ENCODE measurements at regions not wholly inside any gene's neighbourhood (a gene's known extent, or its start where the extent isn't known, plus 50 kb on each side); places are given as distances from the start of the nearest gene placed in this dataset.

- H3K9ac ChIP-seq (ENCODE audit: low read depth, low read length, poor library complexity, severe bottlenecking): no peak overlapping the region
- H3K4me2 ChIP-seq (ENCODE audit: low read depth, low read length, poor library complexity, severe bottlenecking): no peak overlapping the region
- no peak overlapping the region for H3K4me3 ChIP-seq (ENCODE audit: low read length, poor library complexity, severe bottlenecking)
- TF ChIP-seq, protein P1, sequence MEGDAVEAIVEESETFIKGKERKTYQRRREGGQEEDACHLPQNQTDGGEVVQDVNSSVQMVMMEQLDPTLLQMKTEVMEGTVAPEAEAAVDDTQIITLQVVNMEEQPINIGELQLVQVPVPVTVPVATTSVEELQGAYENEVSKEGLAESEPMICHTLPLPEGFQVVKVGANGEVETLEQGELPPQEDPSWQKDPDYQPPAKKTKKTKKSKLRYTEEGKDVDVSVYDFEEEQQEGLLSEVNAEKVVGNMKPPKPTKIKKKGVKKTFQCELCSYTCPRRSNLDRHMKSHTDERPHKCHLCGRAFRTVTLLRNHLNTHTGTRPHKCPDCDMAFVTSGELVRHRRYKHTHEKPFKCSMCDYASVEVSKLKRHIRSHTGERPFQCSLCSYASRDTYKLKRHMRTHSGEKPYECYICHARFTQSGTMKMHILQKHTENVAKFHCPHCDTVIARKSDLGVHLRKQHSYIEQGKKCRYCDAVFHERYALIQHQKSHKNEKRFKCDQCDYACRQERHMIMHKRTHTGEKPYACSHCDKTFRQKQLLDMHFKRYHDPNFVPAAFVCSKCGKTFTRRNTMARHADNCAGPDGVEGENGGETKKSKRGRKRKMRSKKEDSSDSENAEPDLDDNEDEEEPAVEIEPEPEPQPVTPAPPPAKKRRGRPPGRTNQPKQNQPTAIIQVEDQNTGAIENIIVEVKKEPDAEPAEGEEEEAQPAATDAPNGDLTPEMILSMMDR (conservative IDR thresholded peaks at IDR 0.05; ENCODE audit: low read length): no peak
- no peak for TF ChIP-seq EZH2phosphoT487 (IDR thresholded peaks at IDR 0.05; ENCODE audit: borderline replicate concordance)
- H4K20me1 ChIP-seq (ENCODE audit: insufficient read depth, low read length, poor library complexity, severe bottlenecking): no peaks in the 10 kb centered on the region
- no peaks in the 10 kb centered on the region for H3K27me3 ChIP-seq (ENCODE audit: insufficient read depth, low read length, poor library complexity, severe bottlenecking)
- no peaks in the 10 kb centered on the region for H3K36me3 ChIP-seq (ENCODE audit: insufficient read depth, low read length)
- H3K9me2 ChIP-seq (replicated peaks; ENCODE audit: low read depth, low read length): 0 out of 2 replicates have a peak, but pooled peaks cover 4% of the 10 kb centered on the region
- H3F3A ChIP-seq (ENCODE audit: low read depth): no peaks in the 10 kb centered on the region
- H3K4me1 ChIP-seq (ENCODE audit: insufficient read depth, low read length, poor library complexity, severe bottlenecking): no peaks in the 10 kb centered on the region
- no peak overlapping the region for H2AFZ ChIP-seq (ENCODE audit: low read length)
- H3K79me2 ChIP-seq (ENCODE audit: insufficient read depth, low read length): no peaks in the 10 kb centered on the region
- no peaks in the 10 kb centered on the region for H3K9me3 ChIP-seq (ENCODE audit: insufficient read depth, low read depth, low read length)
Observed at GRCh38 chr2:138897274-138897673, 117.1 kb upstream of the NXPH2 start.

- H2AFZ ChIP-seq (ENCODE audit: low read length): no peak overlapping the region
Observed at GRCh38 chr2:138893746-138894145, 113.6 kb upstream of the NXPH2 start.

DNA sequence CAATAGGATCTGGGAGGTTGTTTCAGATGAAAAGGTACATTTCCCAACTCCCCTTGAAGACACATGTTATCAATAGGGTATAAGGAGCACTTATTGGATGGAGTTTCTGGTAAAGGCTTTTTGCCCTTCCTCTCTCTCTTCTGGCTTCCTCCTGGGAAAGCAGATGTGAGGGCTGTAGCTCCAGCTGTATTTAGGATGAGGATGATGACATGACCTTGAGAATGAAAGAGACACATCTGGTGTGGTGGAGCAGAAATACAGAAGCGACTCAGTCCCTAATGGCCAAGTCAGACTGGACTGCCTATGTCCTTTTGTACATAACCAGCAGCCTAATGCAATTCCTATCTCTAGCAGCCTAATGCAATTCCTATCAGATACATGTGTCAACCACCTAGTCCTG lies 100.9 kb upstream of the NXPH2 start:
- Histone ChIP-seq H3K79me2 (ENCODE audit: insufficient read depth, low read length) (no peaks in the 10 kb centered on the region), H4K20me1 (ENCODE audit: insufficient read depth, low read length, poor library complexity, severe bottlenecking) (no peaks in the 10 kb centered on the region), H3K9me2 (replicated peaks; ENCODE audit: low read depth, low read length) (no peaks in the 10 kb centered on the region), H3K27me3 (ENCODE audit: insufficient read depth, low read length, poor library complexity, severe bottlenecking) (no peaks in the 10 kb centered on the region), H3K9me3 (ENCODE audit: insufficient read depth, low read depth, low read length) (no peaks in the 10 kb centered on the region), H3K36me3 (ENCODE audit: insufficient read depth, low read length) (no peaks in the 10 kb centered on the region), H3K4me3 (ENCODE audit: low read length, poor library complexity, severe bottlenecking) (no peak overlapping the region), H2AFZ (ENCODE audit: low read length) (no peak overlapping the region), H3K9ac (ENCODE audit: low read depth, low read length, poor library complexity, severe bottlenecking) (no peak overlapping the region), H3K4me1 (ENCODE audit: insufficient read depth, low read length, poor library complexity, severe bottlenecking) (no peaks in the 10 kb centered on the region), H3K4me2 (ENCODE audit: low read depth, low read length, poor library complexity, severe bottlenecking) (no peak overlapping the region), H3F3A (ENCODE audit: low read depth) (no peaks in the 10 kb centered on the region)
- TF ChIP-seq, protein P1 (conservative IDR thresholded peaks at IDR 0.05; ENCODE audit: low read length): no peak
- TF ChIP-seq EZH2phosphoT487 (IDR thresholded peaks at IDR 0.05; ENCODE audit: borderline replicate concordance): no peak

More at GRCh38 chr2:138893746-138894145, 113.6 kb upstream of the NXPH2 start:
- Histone ChIP-seq H4K20me1 (ENCODE audit: insufficient read depth, low read length, poor library complexity, severe bottlenecking) (no peaks in the 10 kb centered on the region), H3K9me2 (replicated peaks; ENCODE audit: low read depth, low read length) (0 out of 2 replicates have a peak, but pooled peaks cover 4% of the 10 kb centered on the region), H3K9me3 (ENCODE audit: insufficient read depth, low read depth, low read length) (no peaks in the 10 kb centered on the region), H3K9ac (ENCODE audit: low read depth, low read length, poor library complexity, severe bottlenecking) (no peak overlapping the region), H3K4me1 (ENCODE audit: insufficient read depth, low read length, poor library complexity, severe bottlenecking) (no peaks in the 10 kb centered on the region), H3K79me2 (ENCODE audit: insufficient read depth, low read length) (no peaks in the 10 kb centered on the region), H3K27me3 (ENCODE audit: insufficient read depth, low read length, poor library complexity, severe bottlenecking) (no peaks in the 10 kb centered on the region), H3K4me2 (ENCODE audit: low read depth, low read length, poor library complexity, severe bottlenecking) (no peak overlapping the region), H3F3A (ENCODE audit: low read depth) (no peaks in the 10 kb centered on the region), H3K4me3 (ENCODE audit: low read length, poor library complexity, severe bottlenecking) (no peak overlapping the region), H3K36me3 (ENCODE audit: insufficient read depth, low read length) (no peaks in the 10 kb centered on the region)
- TF ChIP-seq EZH2phosphoT487 (IDR thresholded peaks at IDR 0.05; ENCODE audit: borderline replicate concordance): no peak
- TF ChIP-seq, protein P1 (conservative IDR thresholded peaks at IDR 0.05; ENCODE audit: low read length): no peak
